Naive B cell (primary cell): ENCODE measurements at regions not wholly inside any gene's neighbourhood (a gene's known extent, or its start where the extent isn't known, plus 50 kb on each side); places are given as distances from the start of the nearest gene placed in this dataset.
A peak's percentile ranks its signal among the peaks of the same experiment; 100 is the strongest.

ENCODE experiments used
- ATAC-seq, 2 donors: fragments of 150-1000 bp; cut with Tn5 transposase; 2 replicates each; pipeline ENCODE4 v1.10.0; 2021; ENCODE audit warnings: low read depth in 2 of 2, mild to moderate bottlenecking in 2 of 2, moderate library complexity in 2 of 2
- DNase-seq: peaks from one replicate; pipeline ENCODE4 v3.0.0; 2022
- H3K27ac Mint-ChIP-seq, 6 donors: one replicate each; pipeline ENCODE4 v1.8.0; 2020 to 2022; ENCODE audit warnings: mild to moderate bottlenecking in 6 of 6, mixed read lengths in 6 of 6, moderate library complexity in 5 of 6, inconsistent platforms in 2 of 6
- H3K27me3 Mint-ChIP-seq, 3 donors: one replicate each; pipeline ENCODE4 v1.8.0; 2021 to 2022; ENCODE audit warnings: mixed read lengths in 3 of 3, mild to moderate bottlenecking in 1 of 3
- H3K36me3 Mint-ChIP-seq, 2 donors: one replicate each; pipeline ENCODE4 v1.8.0; 2020 to 2022; ENCODE audit warnings: mixed read lengths in 2 of 2, inconsistent platforms in 1 of 2, mild to moderate bottlenecking in 1 of 2
- H3K4me1 Mint-ChIP-seq, 3 donors: one replicate each; pipeline ENCODE4 v1.8.0; 2020 to 2022; ENCODE audit warnings: mixed read lengths in 3 of 3, inconsistent platforms in 1 of 3, mild to moderate bottlenecking in 1 of 3, moderate library complexity in 1 of 3
- H3K4me3 Mint-ChIP-seq, 8 donors: one replicate each; pipeline ENCODE4 v1.8.0; 2020 to 2022; ENCODE audit warnings: mild to moderate bottlenecking in 8 of 8, mixed read lengths in 8 of 8, moderate library complexity in 8 of 8, inconsistent platforms in 2 of 8
- H3K9me3 Mint-ChIP-seq, 7 donors: one replicate each; pipeline ENCODE4 v1.8.0; 2020 to 2022; ENCODE audit warnings: mixed read lengths in 7 of 7, mild to moderate bottlenecking in 5 of 7, inconsistent platforms in 2 of 7, moderate library complexity in 1 of 7

DNA sequence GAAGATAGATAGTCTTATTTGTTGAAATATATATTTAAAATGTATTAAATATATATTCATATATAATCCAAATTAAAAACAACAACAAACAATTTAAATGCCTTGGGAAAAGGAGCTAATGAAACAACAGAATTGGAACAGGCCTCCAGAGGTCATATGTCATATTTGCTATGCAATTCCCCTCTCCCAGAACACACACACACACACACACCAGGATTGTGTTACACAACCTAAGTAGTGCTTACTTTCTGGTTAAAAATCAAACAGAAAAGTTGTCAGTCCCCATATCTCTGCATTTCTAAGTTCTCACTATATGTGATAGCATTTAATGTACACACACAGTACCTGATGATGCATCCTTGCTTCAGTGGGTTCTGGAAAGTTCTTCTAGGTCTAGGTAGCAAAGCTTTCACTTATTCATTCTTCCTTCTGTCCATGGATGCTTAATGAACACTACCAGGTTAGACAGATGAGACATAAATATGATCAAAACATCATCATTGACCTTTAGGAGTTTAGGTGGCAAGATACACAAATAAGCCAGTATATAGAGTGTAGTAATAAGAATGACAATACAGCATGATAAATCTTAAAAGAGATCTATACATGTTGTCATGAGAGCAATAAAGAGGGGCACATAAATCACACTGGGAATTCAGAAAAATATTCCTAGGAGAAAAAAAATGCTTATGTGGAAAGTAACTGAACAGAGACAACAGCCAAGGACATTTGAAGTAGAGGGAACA lies 662.8 kb downstream of the PTPRC start:
- Mint-ChIP-seq H3K4me1 (peaks cover 0 to 5% (median 0%) of the 10 kb centered on the region in 3 donors), H3K9me3 (peaks cover 0 to 4% (median 0%) of the 10 kb centered on the region in 7 donors), H3K4me3 (no peak overlapping the region), H3K27me3 (peaks cover 0 to 5% (median 0%) of the 10 kb centered on the region in 3 donors), H3K27ac (no peak overlapping the region), H3K36me3 (no peaks in the 10 kb centered on the region)
- ATAC-seq: no peak
- no peak for DNase-seq

GRCh38 chr1:199302554-199302953 lies 663.7 kb downstream of the PTPRC start:
- Mint-ChIP-seq H3K27me3 (peaks cover 0 to 5% (median 0%) of the 10 kb centered on the region in 3 donors), H3K4me3 (no peak overlapping the region), H3K27ac (no peak overlapping the region), H3K9me3 (peaks cover 0 to 4% (median 0%) of the 10 kb centered on the region in 7 donors), H3K36me3 (no peaks in the 10 kb centered on the region), H3K4me1 (peaks cover 0 to 5% (median 0%) of the 10 kb centered on the region in 3 donors)
- no peak for DNase-seq
- ATAC-seq: no peak

GRCh38 chr1:199303035-199303434 lies 664.2 kb downstream of the PTPRC start:
- Mint-ChIP-seq H3K36me3 (no peaks in the 10 kb centered on the region), H3K4me3 (no peak overlapping the region), H3K27me3 (peaks cover 0 to 5% (median 0%) of the 10 kb centered on the region in 3 donors), H3K4me1 (peaks cover 0 to 5% (median 0%) of the 10 kb centered on the region in 3 donors), H3K9me3 (peaks cover 0 to 4% (median 0%) of the 10 kb centered on the region in 7 donors), H3K27ac (no peak overlapping the region)
- DNase-seq (no peak), ATAC-seq (no peak)

- H3K9me3 Mint-ChIP-seq: peaks cover 0 to 4% (median 0%) of the 10 kb centered on the region in 7 donors
- H3K27me3 Mint-ChIP-seq: peaks cover 0 to 5% (median 0%) of the 10 kb centered on the region in 3 donors
- H3K4me3 Mint-ChIP-seq: no peak overlapping the region
- DNase-seq (no peak), ATAC-seq (no peak)
- H3K4me1 Mint-ChIP-seq: peaks cover 2 to 9% (median 2%) of the 10 kb centered on the region in 3 donors
- no peak overlapping the region for H3K27ac Mint-ChIP-seq
- no peaks in the 10 kb centered on the region for H3K36me3 Mint-ChIP-seq
Measured at GRCh38 chr1:199305053-199305452, 666.2 kb downstream of the PTPRC start.

DNA sequence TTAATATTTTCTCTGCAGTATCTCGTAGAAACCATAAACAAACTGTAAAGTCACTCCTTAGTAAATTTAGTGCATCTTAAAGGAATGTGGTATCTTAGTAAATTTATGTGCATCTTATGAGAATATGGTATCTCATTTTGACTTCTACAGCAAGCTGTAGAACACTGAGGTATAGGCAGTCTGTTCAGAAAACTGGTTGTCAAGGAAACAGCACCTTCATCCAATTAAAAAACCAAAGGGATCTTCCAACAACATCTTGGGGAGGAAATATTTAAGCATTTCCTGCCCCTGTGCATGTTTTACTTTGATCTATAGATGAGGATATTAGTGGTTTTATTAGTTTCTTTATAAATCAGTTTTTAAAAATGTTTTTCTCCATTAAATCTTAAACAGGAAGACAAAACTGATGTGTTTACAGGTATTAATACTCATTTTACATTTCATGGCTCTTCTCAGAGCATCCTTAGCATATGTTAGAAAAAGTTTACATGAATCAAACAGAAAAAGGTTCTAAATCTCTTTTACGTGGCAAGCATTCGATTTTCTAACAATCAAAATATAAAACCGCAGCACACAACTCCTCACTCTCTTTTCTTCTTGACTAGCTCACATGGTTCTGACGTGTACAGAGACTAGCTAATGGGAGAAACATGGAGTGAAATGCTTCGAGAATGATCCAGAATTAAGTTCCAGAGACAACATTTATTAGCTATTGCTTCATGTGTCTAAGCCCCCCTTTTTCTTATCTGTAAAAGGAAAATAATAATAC lies 668.8 kb downstream of the PTPRC start:
- Mint-ChIP-seq H3K27me3 (no peaks in the 10 kb centered on the region), H3K4me1 (peaks cover 19 to 29% (median 28%) of the 10 kb centered on the region in 3 donors), H3K27ac (peak overlapping the region in 1 of 6 donors; percentile 48), H3K4me3 (no peak overlapping the region), H3K36me3 (no peaks in the 10 kb centered on the region), H3K9me3 (peaks cover 0 to 4% (median 0%) of the 10 kb centered on the region in 7 donors)
- no peak for ATAC-seq
- DNase-seq: no peak

- H3K27ac Mint-ChIP-seq: peak overlapping the region in 1 of 6 donors; percentile 7
- H3K4me1 Mint-ChIP-seq: peaks cover 24 to 36% (median 35%) of the 10 kb centered on the region in 3 donors
- H3K27me3 Mint-ChIP-seq: no peaks in the 10 kb centered on the region
- peaks cover 0 to 4% (median 0%) of the 10 kb centered on the region in 7 donors for H3K9me3 Mint-ChIP-seq
- H3K36me3 Mint-ChIP-seq: no peaks in the 10 kb centered on the region
- H3K4me3 Mint-ChIP-seq: no peak overlapping the region
- DNase-seq: no peak
- no peak for ATAC-seq
Measured at GRCh38 chr1:199308349-199308846, 669.6 kb downstream of the PTPRC start.

DNA sequence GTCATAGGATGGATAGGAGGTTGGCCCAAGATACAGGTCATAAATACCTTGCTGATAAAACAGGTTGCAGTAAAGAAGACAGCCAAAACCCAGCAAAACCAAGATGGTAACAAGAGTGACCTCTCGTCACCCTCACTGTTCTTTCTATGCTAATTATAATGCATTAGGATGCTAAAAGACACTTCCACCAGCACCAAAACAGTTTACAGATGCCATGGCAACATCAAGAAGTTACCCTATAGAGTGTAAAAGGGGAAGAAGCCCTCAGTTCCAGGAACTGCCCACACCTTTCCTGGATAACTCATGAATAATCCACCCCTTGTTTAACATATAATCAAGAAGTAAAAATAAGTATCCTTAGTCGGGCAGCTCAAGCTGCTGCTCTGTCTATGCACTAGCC lies 671.9 kb downstream of the PTPRC start:
- Mint-ChIP-seq H3K27ac (no peak overlapping the region), H3K36me3 (no peaks in the 10 kb centered on the region), H3K9me3 (no peaks in the 10 kb centered on the region), H3K4me1 (peaks cover 29 to 45% (median 45%) of the 10 kb centered on the region in 3 donors), H3K4me3 (peak overlapping the region in 1 of 8 donors; percentile 7), H3K27me3 (no peaks in the 10 kb centered on the region)
- ATAC-seq: peak; percentile 65 to 71
- peak; percentile 3 for DNase-seq

DNA sequence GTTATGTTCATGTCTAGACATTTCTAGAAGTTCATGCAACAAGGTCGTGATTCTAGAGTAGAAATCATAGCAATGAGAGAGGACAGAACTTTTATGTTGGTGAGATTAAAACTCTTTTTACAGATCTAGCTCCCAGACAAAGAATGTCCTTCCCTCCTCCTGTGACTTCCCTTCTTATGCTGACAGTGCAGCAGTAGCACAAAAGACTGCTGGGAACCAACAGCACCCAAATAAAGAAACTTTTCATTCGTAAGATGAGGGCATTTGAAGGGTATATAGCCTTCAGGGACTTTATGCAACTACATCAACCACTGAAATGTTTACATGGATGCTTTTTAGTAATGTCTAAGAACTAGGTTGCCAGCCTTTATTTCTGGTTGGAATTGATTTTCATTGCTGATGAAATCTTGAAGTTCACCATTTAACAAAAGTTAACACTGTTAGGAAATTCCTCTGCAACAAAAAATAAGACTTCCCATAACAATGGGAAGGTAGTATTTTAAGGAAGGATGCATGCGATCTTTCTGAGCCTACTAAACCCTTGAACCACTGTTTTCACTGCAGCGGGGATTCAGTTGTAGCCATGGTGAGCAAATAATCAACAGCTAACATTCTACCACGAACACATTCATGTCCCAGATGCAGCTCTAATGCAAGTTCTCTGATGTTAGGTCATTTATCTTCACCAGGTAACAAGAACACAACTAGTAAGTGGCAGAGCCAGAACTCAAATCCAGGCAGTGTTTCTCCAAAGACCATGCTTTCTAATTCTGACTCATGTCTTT lies 672.8 kb downstream of the PTPRC start:
- no peak for ATAC-seq
- no peak for DNase-seq
- Mint-ChIP-seq H3K36me3 (no peaks in the 10 kb centered on the region), H3K4me3 (peak overlapping the region in 3 of 8 donors; percentile 7 to 64 (median 44)), H3K27ac (no peak overlapping the region), H3K27me3 (no peaks in the 10 kb centered on the region), H3K9me3 (no peaks in the 10 kb centered on the region), H3K4me1 (peaks cover 29 to 45% (median 45%) of the 10 kb centered on the region in 3 donors)

- ATAC-seq: peak in 1 of 2 donors; percentile 34
- Mint-ChIP-seq H3K27ac (peak overlapping the region in 1 of 6 donors; percentile 17), H3K4me3 (peak overlapping the region in 4 of 8 donors; percentile 44 to 73 (median 60))
Measured at GRCh38 chr1:199312626-199313025, 673.8 kb downstream of the PTPRC start.

GRCh38 chr1:199313444-199313843 lies 674.6 kb downstream of the PTPRC start:
- H3K4me3 Mint-ChIP-seq: peak overlapping the region in 2 of 8 donors; percentile 44 to 73
- ATAC-seq (no peak), DNase-seq (no peak)
- no peaks in the 10 kb centered on the region for H3K9me3 Mint-ChIP-seq
- H3K4me1 Mint-ChIP-seq: peaks cover 29 to 45% (median 45%) of the 10 kb centered on the region in 3 donors
- H3K27me3 Mint-ChIP-seq: no peaks in the 10 kb centered on the region
- peak overlapping the region in 2 of 6 donors; percentile 25 to 79 for H3K27ac Mint-ChIP-seq
- H3K36me3 Mint-ChIP-seq: no peaks in the 10 kb centered on the region

More at GRCh38 chr1:199312626-199313025, 673.8 kb downstream of the PTPRC start:
- no peaks in the 10 kb centered on the region for H3K27me3 Mint-ChIP-seq
- H3K36me3 Mint-ChIP-seq: no peaks in the 10 kb centered on the region
- H3K9me3 Mint-ChIP-seq: no peaks in the 10 kb centered on the region
- peaks cover 29 to 45% (median 45%) of the 10 kb centered on the region in 3 donors for H3K4me1 Mint-ChIP-seq
- no peak for DNase-seq

DNA sequence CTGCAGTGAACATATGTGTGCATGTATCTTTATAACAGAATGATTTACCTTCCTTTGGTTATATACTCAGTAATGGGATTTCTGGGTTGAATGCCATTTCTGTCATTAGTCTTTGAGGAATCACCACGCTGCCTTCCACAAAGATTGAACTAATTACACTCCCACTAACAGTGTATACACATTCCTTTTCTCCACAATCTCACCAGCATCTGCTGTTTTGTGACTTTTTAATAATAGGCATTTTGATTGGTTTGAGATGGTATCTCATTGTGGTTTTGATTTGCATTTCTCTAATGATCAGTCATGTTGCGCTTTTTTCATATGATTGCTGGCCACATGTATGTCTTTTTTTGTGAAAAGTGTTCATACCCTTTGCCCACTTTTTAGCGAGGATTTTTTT lies 680.5 kb downstream of the PTPRC start:
- ATAC-seq (no peak), DNase-seq (no peak)
- H3K4me1 Mint-ChIP-seq: peaks cover 17 to 42% (median 21%) of the 10 kb centered on the region in 3 donors
- no peaks in the 10 kb centered on the region for H3K36me3 Mint-ChIP-seq
- peak overlapping the region in 2 of 6 donors; percentile 10 to 64 for H3K27ac Mint-ChIP-seq
- H3K27me3 Mint-ChIP-seq: no peaks in the 10 kb centered on the region
- H3K4me3 Mint-ChIP-seq: no peak overlapping the region
- peaks cover 0 to 4% (median 0%) of the 10 kb centered on the region in 7 donors for H3K9me3 Mint-ChIP-seq

DNA sequence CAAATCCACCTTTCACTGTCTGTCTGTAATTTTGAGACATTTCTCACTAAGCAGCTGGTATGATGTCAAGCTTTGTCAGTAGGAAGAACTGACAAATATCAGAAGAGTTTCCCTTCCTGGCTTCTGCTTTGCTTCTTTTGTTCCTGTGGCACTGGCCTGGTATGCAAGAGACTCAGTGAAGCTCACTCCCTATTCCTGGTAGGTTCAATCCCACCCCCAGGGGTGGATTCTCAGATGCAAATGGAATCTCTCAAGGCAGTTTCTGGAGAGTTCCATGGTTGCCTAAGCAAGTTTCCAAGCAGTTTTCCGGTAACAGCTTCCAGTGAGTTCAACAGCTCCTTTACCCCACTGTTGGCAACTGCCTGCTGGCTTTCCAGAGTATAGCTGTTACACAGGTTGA lies 683.4 kb downstream of the PTPRC start:
- peak overlapping the region in 1 of 8 donors; percentile 65 for H3K4me3 Mint-ChIP-seq
- peak overlapping the region in 1 of 6 donors; percentile 72 for H3K27ac Mint-ChIP-seq
- H3K27me3 Mint-ChIP-seq: no peaks in the 10 kb centered on the region
- peaks cover 0 to 15% (median 7%) of the 10 kb centered on the region in 7 donors for H3K9me3 Mint-ChIP-seq
- H3K36me3 Mint-ChIP-seq: no peaks in the 10 kb centered on the region
- peaks cover 31 to 59% (median 48%) of the 10 kb centered on the region in 3 donors for H3K4me1 Mint-ChIP-seq
- DNase-seq: no peak
- no peak for ATAC-seq

DNA sequence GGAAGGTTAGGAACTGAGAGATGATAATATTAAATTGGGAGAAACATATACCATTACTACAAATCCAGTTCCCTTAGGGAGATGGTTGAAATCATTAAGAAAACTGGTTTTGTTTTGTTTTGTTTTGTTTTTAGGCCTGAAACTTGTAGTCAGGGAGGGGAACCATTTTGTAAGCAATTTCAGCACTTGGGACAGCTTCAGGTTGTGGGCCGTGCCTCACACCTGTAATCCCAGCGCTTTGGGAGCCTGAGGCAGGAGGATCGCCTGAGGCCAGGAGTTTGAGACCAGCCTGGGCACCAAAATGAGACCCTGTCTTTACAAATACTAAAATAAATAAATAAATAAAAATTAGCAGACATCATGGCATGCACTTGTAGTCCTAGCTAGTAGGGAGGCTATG lies 694.3 kb upstream of the NR5A2 start:
- Mint-ChIP-seq H3K27me3 (no peaks in the 10 kb centered on the region), H3K9me3 (peaks cover 0 to 4% (median 0%) of the 10 kb centered on the region in 7 donors), H3K4me1 (peaks cover 13 to 23% (median 22%) of the 10 kb centered on the region in 3 donors), H3K27ac (no peak overlapping the region), H3K4me3 (no peak overlapping the region), H3K36me3 (no peaks in the 10 kb centered on the region)
- no peak for ATAC-seq
- no peak for DNase-seq
